ENCODE measurements at regions not wholly inside any gene's neighbourhood (a gene's known extent, or its start where the extent isn't known, plus 50 kb on each side); places are given as distances from the start of the nearest gene placed in this dataset.

- TF ChIP-seq TAF1 (IDR thresholded peaks at IDR 0.05; ENCODE audit: borderline replicate concordance, insufficient read depth, low read length) (no peak), POLR2AphosphoS5 (IDR thresholded peaks at IDR 0.05; ENCODE audit: low read depth, low read length) (no peak)
These were observed 131.9 kb downstream of the ADAMTS15 start for GRCh38 chr11:130580372-130580771.

Data from PFSK-1 (cell line).